Urothelium cell line (cell line): ENCODE measurements at regions not wholly inside any gene's neighbourhood (a gene's known extent, or its start where the extent isn't known, plus 50 kb on each side); places are given as distances from the start of the nearest gene placed in this dataset.

ENCODE experiments used
- DNase-seq: peaks from one replicate; pipeline ENCODE4 v3.0.0; 2011; ENCODE audit warnings: low spot score, mixed read lengths
- FAIRE-seq: peaks from 2 replicates; lab custom pipeline; 2011; peaks lifted over from hg19 to GRCh38; lab: Jason Lieb, UNC

- FAIRE-seq = no peak
Measured at GRCh38 chr7:25951414-25952260, 200.4 kb upstream of the NFE2L3 start.

GRCh38 chr7:25952261-25953057, 199.5 kb upstream of the NFE2L3 start:
- no peak for FAIRE-seq

More at GRCh38 chr7:25951414-25952260, 200.4 kb upstream of the NFE2L3 start:
- no peak for DNase-seq

GRCh38 chr7:25953859-25954258, 198.1 kb upstream of the NFE2L3 start:
- FAIRE-seq (no peak), DNase-seq (no peak)

More at GRCh38 chr7:25952261-25953057, 199.5 kb upstream of the NFE2L3 start:
- no peak for DNase-seq

- DNase-seq (no peak), FAIRE-seq (no peak)
Measured at GRCh38 chr7:25954395-25954794, 197.6 kb upstream of the NFE2L3 start.

- FAIRE-seq (no peak), DNase-seq (no peak)
Measured at GRCh38 chr7:25959168-25959734, 192.7 kb upstream of the NFE2L3 start.

- DNase-seq (no peak), FAIRE-seq (no peak)
Measured at GRCh38 chr7:25963733-25964132, 188.3 kb upstream of the NFE2L3 start.

GRCh38 chr7:25964483-25964991, 187.5 kb upstream of the NFE2L3 start:
- no peak for DNase-seq
- FAIRE-seq = no peak

GRCh38 chr7:25965405-25966123, 186.4 kb upstream of the NFE2L3 start:
- no peak for DNase-seq

GRCh38 chr7:25966469-25966868, 185.5 kb upstream of the NFE2L3 start:
- no peak for DNase-seq
- FAIRE-seq = no peak

More at GRCh38 chr7:25965405-25966123, 186.4 kb upstream of the NFE2L3 start:
- no peak for FAIRE-seq

GRCh38 chr7:25967278-25968204, 184.5 kb upstream of the NFE2L3 start:
- FAIRE-seq (no peak), DNase-seq (no peak)

GRCh38 chr7:25968205-25968993, 183.6 kb upstream of the NFE2L3 start:
- DNase-seq = no peak
- FAIRE-seq = no peak

GRCh38 chr7:25970356-25970755, 181.6 kb upstream of the NFE2L3 start:
- DNase-seq (no peak), FAIRE-seq (no peak)

GRCh38 chr7:25970911-25971310, 181.1 kb upstream of the NFE2L3 start:
- FAIRE-seq (no peak), DNase-seq (no peak)

GRCh38 chr7:25976630-25977029, 175.4 kb upstream of the NFE2L3 start:
- DNase-seq (no peak), FAIRE-seq (no peak)

GRCh38 chr7:25978466-25978865, 173.5 kb upstream of the NFE2L3 start:
- DNase-seq (no peak), FAIRE-seq (no peak)

GRCh38 chr7:25979605-25980004, 172.4 kb upstream of the NFE2L3 start:
- FAIRE-seq (no peak), DNase-seq (no peak)

- no peak for DNase-seq
- FAIRE-seq = no peak
Measured at GRCh38 chr7:25982684-25983083, 169.3 kb upstream of the NFE2L3 start.

GRCh38 chr7:25985196-25985595, 166.8 kb upstream of the NFE2L3 start:
- FAIRE-seq (no peak), DNase-seq (no peak)

- no peak for FAIRE-seq
- DNase-seq = no peak
Measured at GRCh38 chr7:25988640-25989039, 163.4 kb upstream of the NFE2L3 start.
